ENCODE measurements at regions not wholly inside any gene's neighbourhood (a gene's known extent, or its start where the extent isn't known, plus 50 kb on each side); places are given as distances from the start of the nearest gene placed in this dataset.

- ATAC-seq = no peak
- no peak for TF ChIP-seq CTCF (IDR thresholded peaks at IDR 0.05)
- Histone ChIP-seq H3K27me3 (ENCODE audit: low read depth) (no peaks in the 10 kb centered on the region), H3K27ac (no peak overlapping the region), H3K9me3 (no peaks in the 10 kb centered on the region), H3K4me1 (no peaks in the 10 kb centered on the region), H3K4me3 (no peak overlapping the region), H3K36me3 (no peaks in the 10 kb centered on the region)
- intact Hi-C loops (cut with DNase I) = no loop called here
- DNase-seq = no peak
Measured at GRCh38 chr15:47158573-47158972, 558.7 kb upstream of the SEMA6D start.

GRCh38 chr15:47177177-47177576 is 540.1 kb upstream of the SEMA6D start:
- H3K4me3 ChIP-seq = no peak overlapping the region
- TF ChIP-seq CTCF (IDR thresholded peaks at IDR 0.05) = no peak
- ATAC-seq (no peak), DNase-seq (no peak)
- H3K36me3 ChIP-seq = no peaks in the 10 kb centered on the region
- no peaks in the 10 kb centered on the region for H3K4me1 ChIP-seq
- intact Hi-C loops (cut with DNase I) = no loop called here
- H3K9me3 ChIP-seq = no peaks in the 10 kb centered on the region
- no peak overlapping the region for H3K27ac ChIP-seq
- H3K27me3 ChIP-seq (ENCODE audit: low read depth) = peaks cover 3% of the 10 kb centered on the region

GRCh38 chr15:47179988-47180387 is 537.3 kb upstream of the SEMA6D start:
- Histone ChIP-seq H3K4me3 (no peak overlapping the region), H3K9me3 (no peaks in the 10 kb centered on the region), H3K27me3 (ENCODE audit: low read depth) (peaks cover 30% of the 10 kb centered on the region), H3K4me1 (peaks cover 11% of the 10 kb centered on the region), H3K36me3 (no peaks in the 10 kb centered on the region), H3K27ac (no peak overlapping the region)
- no peak for DNase-seq
- intact Hi-C loops (cut with DNase I) = no loop called here
- TF ChIP-seq CTCF (IDR thresholded peaks at IDR 0.05) = no peak
- no peak for ATAC-seq

- intact Hi-C loops (cut with DNase I) = no loop called here
- DNase-seq (no peak), ATAC-seq (no peak)
- TF ChIP-seq CTCF (IDR thresholded peaks at IDR 0.05) = no peak
- Histone ChIP-seq H3K4me3 (no peak overlapping the region), H3K27ac (no peak overlapping the region), H3K4me1 (peaks cover 11% of the 10 kb centered on the region), H3K36me3 (no peaks in the 10 kb centered on the region), H3K9me3 (no peaks in the 10 kb centered on the region), H3K27me3 (ENCODE audit: low read depth) (peaks cover 48% of the 10 kb centered on the region)
Measured at GRCh38 chr15:47182818-47183217, 534.5 kb upstream of the SEMA6D start.

- ATAC-seq (peak; percentile 62 to 69), DNase-seq (no peak)
- Histone ChIP-seq H3K4me3 (peak overlapping the region; percentile 51), H3K27ac (no peak overlapping the region), H3K36me3 (no peaks in the 10 kb centered on the region), H3K9me3 (no peaks in the 10 kb centered on the region), H3K27me3 (ENCODE audit: low read depth) (peaks cover 48% of the 10 kb centered on the region), H3K4me1 (peaks cover 11% of the 10 kb centered on the region)
- intact Hi-C loops (cut with DNase I) = no loop called here
- no peak for TF ChIP-seq CTCF (IDR thresholded peaks at IDR 0.05)
Measured at GRCh38 chr15:47184003-47184907, 533.0 kb upstream of the SEMA6D start.

Measured in lower lobe of right lung (tissue), 2 donors.